ENCODE measurements at regions not wholly inside any gene's neighbourhood (a gene's known extent, or its start where the extent isn't known, plus 50 kb on each side); places are given as distances from the start of the nearest gene placed in this dataset.

DNA sequence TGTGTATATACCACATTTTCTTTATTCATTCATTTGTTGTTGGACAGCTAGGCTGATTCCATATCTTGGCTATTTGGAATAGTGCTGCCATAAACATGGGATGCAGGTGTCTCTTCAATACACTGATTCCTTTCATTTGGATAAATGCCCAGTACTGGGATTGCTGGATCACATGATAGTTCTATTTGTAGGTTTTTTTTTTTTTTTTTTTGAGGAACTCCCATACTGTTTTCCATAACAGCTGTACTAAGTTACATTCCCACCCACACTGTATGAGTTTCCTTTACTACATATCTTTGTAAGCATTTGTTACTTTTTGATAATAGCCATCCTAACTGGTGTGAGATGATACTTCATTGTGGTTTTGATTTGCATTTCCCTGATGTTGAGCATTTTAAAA lies 437.7 kb downstream of the DIPK2A start:
- TF ChIP-seq CTCF (IDR thresholded peaks at IDR 0.05) (no peak), POLR2A (IDR thresholded peaks at IDR 0.05) (no peak)

Measured in tibial nerve (tissue), 3 donors.